Parathyroid adenoma (tissue), 2 donors: ENCODE measurements at regions not wholly inside any gene's neighbourhood (a gene's known extent, or its start where the extent isn't known, plus 50 kb on each side); places are given as distances from the start of the nearest gene placed in this dataset.
"Not testable (repeated sequence)": the region's sequence is repeated elsewhere in the genome, so short reads cannot be mapped to it uniquely, and the experiment has no call there.

Experiments used
- H2AFZ ChIP-seq: fragments of 300-600 bp; sonication (generic); one replicate; pipeline ENCODE4 v1.7.0; 2017; ENCODE audit warnings: antibody characterized with exemption, mild to moderate bottlenecking
- H3K27ac ChIP-seq: fragments of 300-600 bp; sonication (generic); one replicate; pipeline ENCODE4 v1.7.0; 2017
- H3K27me3 ChIP-seq: fragments of 300-600 bp; sonication (generic); one replicate; pipeline ENCODE4 v1.7.0; 2017; ENCODE audit warnings: low read length; ENCODE audit not compliant: control insufficient read depth, insufficient read depth
- H3K36me3 ChIP-seq: fragments of 300-600 bp; sonication (generic); one replicate; pipeline ENCODE4 v1.7.0; 2017; ENCODE audit warnings: low read length; ENCODE audit not compliant: control insufficient read depth, insufficient read depth
- H3K4me1 ChIP-seq: fragments of 300-600 bp; sonication (generic); one replicate; pipeline ENCODE4 v1.7.0; 2017; ENCODE audit warnings: control low read depth
- H3K4me2 ChIP-seq: fragments of 300-600 bp; sonication (generic); one replicate; pipeline ENCODE4 v1.7.0; 2017; ENCODE audit warnings: low read length
- H3K4me3 ChIP-seq: fragments of 300-600 bp; sonication (generic); one replicate; pipeline ENCODE4 v1.7.0; 2017; ENCODE audit warnings: low read depth, low read length
- H3K79me2 ChIP-seq: fragments of 300-600 bp; sonication (generic); one replicate; pipeline ENCODE4 v1.7.0; 2017; ENCODE audit warnings: control low read depth
- H3K9ac ChIP-seq: fragments of 300-600 bp; sonication (generic); one replicate; pipeline ENCODE4 v1.7.0; 2017; ENCODE audit warnings: mild to moderate bottlenecking
- H3K9me3 ChIP-seq: fragments of 300-600 bp; sonication (generic); one replicate; pipeline ENCODE4 v1.7.0; 2017; ENCODE audit warnings: low read length; ENCODE audit not compliant: control insufficient read depth
- TF ChIP-seq, protein P1 (sequence below): fragments of 300-600 bp; sonication (generic); IDR thresholded peaks from one replicate; pipeline ENCODE4 v1.7.0; 2017; ENCODE audit warnings: antibody characterized with exemption, mild to moderate bottlenecking
- donor health status: primary hyperparathyroidism.

DNA sequence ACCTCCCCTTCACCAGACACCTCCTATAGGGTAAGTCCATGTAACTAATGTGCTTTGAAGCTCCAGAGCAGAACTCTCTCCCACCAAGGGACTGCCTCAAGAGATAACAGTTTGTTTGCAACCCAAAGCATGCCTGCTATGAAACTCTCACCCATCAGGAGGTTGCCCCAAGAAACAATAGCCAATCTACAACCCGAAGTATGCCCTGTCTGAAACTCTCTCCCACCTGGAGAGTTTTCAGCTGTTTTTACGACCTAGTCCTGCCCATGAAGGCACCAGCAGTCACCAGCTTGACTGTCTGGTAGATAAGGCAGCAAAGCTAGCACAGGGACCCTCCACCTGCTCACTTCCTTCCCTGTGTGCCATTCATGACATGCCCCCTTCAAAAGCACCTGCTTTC lies 533.9 kb upstream of the CRIM1 start:
- H3K4me1 ChIP-seq: no peaks in the 10 kb centered on the region
- no peaks in the 10 kb centered on the region for H3K27me3 ChIP-seq
- H3K79me2 ChIP-seq: no peaks in the 10 kb centered on the region
- H3K36me3 ChIP-seq: no peaks in the 10 kb centered on the region
- no peak overlapping the region for H3K4me2 ChIP-seq
- no peaks in the 10 kb centered on the region for H3K9me3 ChIP-seq
- H3K4me3 ChIP-seq: no peak overlapping the region
- TF ChIP-seq, protein P1, sequence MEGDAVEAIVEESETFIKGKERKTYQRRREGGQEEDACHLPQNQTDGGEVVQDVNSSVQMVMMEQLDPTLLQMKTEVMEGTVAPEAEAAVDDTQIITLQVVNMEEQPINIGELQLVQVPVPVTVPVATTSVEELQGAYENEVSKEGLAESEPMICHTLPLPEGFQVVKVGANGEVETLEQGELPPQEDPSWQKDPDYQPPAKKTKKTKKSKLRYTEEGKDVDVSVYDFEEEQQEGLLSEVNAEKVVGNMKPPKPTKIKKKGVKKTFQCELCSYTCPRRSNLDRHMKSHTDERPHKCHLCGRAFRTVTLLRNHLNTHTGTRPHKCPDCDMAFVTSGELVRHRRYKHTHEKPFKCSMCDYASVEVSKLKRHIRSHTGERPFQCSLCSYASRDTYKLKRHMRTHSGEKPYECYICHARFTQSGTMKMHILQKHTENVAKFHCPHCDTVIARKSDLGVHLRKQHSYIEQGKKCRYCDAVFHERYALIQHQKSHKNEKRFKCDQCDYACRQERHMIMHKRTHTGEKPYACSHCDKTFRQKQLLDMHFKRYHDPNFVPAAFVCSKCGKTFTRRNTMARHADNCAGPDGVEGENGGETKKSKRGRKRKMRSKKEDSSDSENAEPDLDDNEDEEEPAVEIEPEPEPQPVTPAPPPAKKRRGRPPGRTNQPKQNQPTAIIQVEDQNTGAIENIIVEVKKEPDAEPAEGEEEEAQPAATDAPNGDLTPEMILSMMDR: no peak
- H3K9ac ChIP-seq: no peak overlapping the region
- no peak overlapping the region for H3K27ac ChIP-seq
- no peak overlapping the region for H2AFZ ChIP-seq

- H2AFZ ChIP-seq: no peak overlapping the region
- H3K27me3 ChIP-seq: no peaks in the 10 kb centered on the region
- no peaks in the 10 kb centered on the region for H3K9me3 ChIP-seq
- TF ChIP-seq, protein P1: no peak
- H3K79me2 ChIP-seq: no peaks in the 10 kb centered on the region
- no peak overlapping the region for H3K27ac ChIP-seq
- no peak overlapping the region for H3K4me2 ChIP-seq
- H3K4me3 ChIP-seq: no peak overlapping the region
- H3K36me3 ChIP-seq: no peaks in the 10 kb centered on the region
- H3K9ac ChIP-seq: no peak overlapping the region
- no peaks in the 10 kb centered on the region for H3K4me1 ChIP-seq
These were observed 535.2 kb upstream of the CRIM1 start for GRCh38 chr2:35820391-35820790.

DNA sequence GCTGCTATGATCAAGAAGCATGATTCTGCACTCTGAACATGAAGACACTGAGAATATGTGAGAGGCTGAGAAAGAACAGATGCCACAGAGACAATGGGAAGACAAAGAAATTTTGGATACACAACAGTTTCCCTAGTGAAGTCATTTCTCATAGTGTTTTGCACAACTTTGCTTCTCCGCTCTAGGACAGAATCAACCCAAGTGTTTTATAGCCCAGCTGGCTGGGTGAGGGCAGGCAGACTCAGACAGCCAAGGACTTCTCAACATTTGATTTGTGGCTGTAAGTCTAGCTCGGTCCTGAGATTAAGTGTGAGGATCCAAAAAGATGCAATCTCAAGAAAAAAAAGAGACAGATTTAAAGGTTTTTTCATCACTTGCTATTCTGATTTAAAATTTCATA lies 536.5 kb upstream of the CRIM1 start:
- Histone ChIP-seq H3K27ac (no peak overlapping the region), H2AFZ (no peak overlapping the region), H3K36me3 (no peaks in the 10 kb centered on the region), H3K4me1 (no peaks in the 10 kb centered on the region), H3K4me2 (no peak overlapping the region), H3K79me2 (no peaks in the 10 kb centered on the region), H3K9me3 (no peaks in the 10 kb centered on the region), H3K4me3 (no peak overlapping the region), H3K9ac (no peak overlapping the region), H3K27me3 (no peaks in the 10 kb centered on the region)
- TF ChIP-seq, protein P1: no peak

DNA sequence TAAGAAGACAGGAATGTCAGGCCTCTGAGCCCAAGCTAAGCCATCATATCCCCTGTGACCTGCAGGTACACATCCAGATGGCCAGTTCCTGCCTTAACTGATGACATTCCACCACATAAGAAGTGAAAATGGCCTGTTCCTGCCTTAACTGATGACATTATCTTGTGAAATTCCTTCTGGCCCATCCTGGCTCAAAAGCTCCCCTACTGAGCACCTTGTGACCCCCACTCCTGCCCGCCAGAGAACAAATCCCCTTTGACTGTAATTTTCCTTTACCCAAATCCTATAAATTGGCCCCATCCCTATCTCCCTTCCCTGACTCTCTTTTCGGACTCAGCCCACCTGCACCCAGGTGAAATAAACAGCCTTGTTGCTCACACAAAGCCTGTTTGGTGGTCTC lies 537.2 kb upstream of the CRIM1 start:
- not testable (repeated sequence) for H3K36me3 ChIP-seq, H3K9ac ChIP-seq

GRCh38 chr2:35814597-35814996 lies 541.0 kb upstream of the CRIM1 start:
- not testable (repeated sequence) for H3K79me2 ChIP-seq, H3K27ac ChIP-seq, H3K4me2 ChIP-seq, H3K9ac ChIP-seq, H3K4me3 ChIP-seq, H3K27me3 ChIP-seq, H3K9me3 ChIP-seq, H3K36me3 ChIP-seq, H2AFZ ChIP-seq, H3K4me1 ChIP-seq

More for the DNA sequence above, 537.2 kb upstream of the CRIM1 start:
- not testable (repeated sequence) for H3K79me2 ChIP-seq, H3K4me1 ChIP-seq, H2AFZ ChIP-seq, H3K4me2 ChIP-seq, H3K4me3 ChIP-seq, H3K27ac ChIP-seq, H3K9me3 ChIP-seq, H3K27me3 ChIP-seq

- H3K9me3 ChIP-seq: no peaks in the 10 kb centered on the region
- no peak overlapping the region for H3K27ac ChIP-seq
- H3K27me3 ChIP-seq: no peaks in the 10 kb centered on the region
- TF ChIP-seq, protein P1: no peak
- H3K4me3 ChIP-seq: no peak overlapping the region
- H3K36me3 ChIP-seq: no peaks in the 10 kb centered on the region
- no peak overlapping the region for H2AFZ ChIP-seq
- no peaks in the 10 kb centered on the region for H3K79me2 ChIP-seq
- H3K4me2 ChIP-seq: no peak overlapping the region
- no peaks in the 10 kb centered on the region for H3K4me1 ChIP-seq
- H3K9ac ChIP-seq: no peak overlapping the region
These were observed 552.5 kb upstream of the CRIM1 start for GRCh38 chr2:35803126-35803525.
